ENCODE measurements at regions not wholly inside any gene's neighbourhood (a gene's known extent, or its start where the extent isn't known, plus 50 kb on each side); places are given as distances from the start of the nearest gene placed in this dataset.

GRCh38 chr1:200282497-200283122, 127.2 kb downstream of the ZNF281 start:
- TF ChIP-seq EP300 (IDR thresholded peaks at IDR 0.05) (no peak), POLR2A (IDR thresholded peaks at IDR 0.05) (no peak), POLR2AphosphoS5 (IDR thresholded peaks at IDR 0.05) (no peak)
- TF ChIP-seq, protein P1, sequence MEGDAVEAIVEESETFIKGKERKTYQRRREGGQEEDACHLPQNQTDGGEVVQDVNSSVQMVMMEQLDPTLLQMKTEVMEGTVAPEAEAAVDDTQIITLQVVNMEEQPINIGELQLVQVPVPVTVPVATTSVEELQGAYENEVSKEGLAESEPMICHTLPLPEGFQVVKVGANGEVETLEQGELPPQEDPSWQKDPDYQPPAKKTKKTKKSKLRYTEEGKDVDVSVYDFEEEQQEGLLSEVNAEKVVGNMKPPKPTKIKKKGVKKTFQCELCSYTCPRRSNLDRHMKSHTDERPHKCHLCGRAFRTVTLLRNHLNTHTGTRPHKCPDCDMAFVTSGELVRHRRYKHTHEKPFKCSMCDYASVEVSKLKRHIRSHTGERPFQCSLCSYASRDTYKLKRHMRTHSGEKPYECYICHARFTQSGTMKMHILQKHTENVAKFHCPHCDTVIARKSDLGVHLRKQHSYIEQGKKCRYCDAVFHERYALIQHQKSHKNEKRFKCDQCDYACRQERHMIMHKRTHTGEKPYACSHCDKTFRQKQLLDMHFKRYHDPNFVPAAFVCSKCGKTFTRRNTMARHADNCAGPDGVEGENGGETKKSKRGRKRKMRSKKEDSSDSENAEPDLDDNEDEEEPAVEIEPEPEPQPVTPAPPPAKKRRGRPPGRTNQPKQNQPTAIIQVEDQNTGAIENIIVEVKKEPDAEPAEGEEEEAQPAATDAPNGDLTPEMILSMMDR (IDR thresholded peaks at IDR 0.05) = no peak

Data from upper lobe of left lung (tissue), 4 donors.